ENCODE measurements at regions not wholly inside any gene's neighbourhood (a gene's known extent, or its start where the extent isn't known, plus 50 kb on each side); places are given as distances from the start of the nearest gene placed in this dataset.

DNA sequence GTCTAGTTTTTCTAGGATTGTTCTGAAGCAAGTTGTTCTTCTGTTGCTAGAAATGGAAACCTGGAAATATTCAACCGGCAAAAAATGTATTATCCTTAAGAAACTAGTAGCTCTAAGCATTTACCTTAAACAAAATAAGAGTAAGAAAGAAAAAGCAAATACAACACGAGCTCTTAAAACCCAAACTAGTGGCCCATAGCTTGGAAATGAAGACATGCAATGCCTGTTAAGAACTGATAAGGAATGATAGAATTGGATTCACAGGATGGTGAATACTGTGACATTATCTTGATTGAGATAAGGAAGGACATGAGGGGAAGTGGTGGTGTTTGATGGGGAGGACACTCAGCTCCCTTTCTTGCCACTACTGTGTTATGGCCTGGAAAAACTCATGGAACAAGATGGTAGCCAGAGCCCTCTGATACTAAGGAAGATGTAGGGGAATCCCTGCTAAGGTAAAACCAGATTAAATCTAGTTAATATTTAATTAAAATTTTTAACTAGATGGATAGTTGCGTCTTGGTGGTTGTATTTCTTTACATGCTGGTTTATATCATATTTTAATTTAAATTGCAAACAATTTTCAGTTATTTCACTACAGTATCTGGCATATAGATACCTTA is 193.8 kb downstream of the LPIN1 start:
- H3K9me2 ChIP-seq (ENCODE audit: insufficient read depth): no peaks in the 10 kb centered on the region
- H3K36me3 ChIP-seq (ENCODE audit: low read depth): no peaks in the 10 kb centered on the region
- no peaks in the 10 kb centered on the region for H3K79me2 ChIP-seq (ENCODE audit: low read depth)
- H3K27me3 ChIP-seq (ENCODE audit: insufficient read depth, low read depth): no peaks in the 10 kb centered on the region
- POLR2A ChIA-PET (ENCODE audit: unreplicated experiment): no interaction called here
- H3K27ac ChIP-seq: no peak overlapping the region
- CTCF ChIA-PET: interaction anchor here (0.6 kb wide), 1 partner anchor 1147 kb away, joined by 3 read pairs; no protein-coding TSS in a partner anchor
- H3K4me3 ChIP-seq: no peak overlapping the region
- intact Hi-C loops (cut with micrococcal nuclease; ENCODE audit: unreplicated experiment): no loop called here
- TF ChIP-seq CTCF (conservative IDR thresholded peaks at IDR 0.05): no peak
- no peak for TF ChIP-seq EZH2 (IDR thresholded peaks at IDR 0.05; ENCODE audit: low read depth)
- no peak for DNase-seq
- H2AFZ ChIP-seq: no peak overlapping the region
- no peaks in the 10 kb centered on the region for H3K9me3 ChIP-seq (ENCODE audit: insufficient read depth, low read depth)
- H4K20me1 ChIP-seq (ENCODE audit: insufficient read depth): no peaks in the 10 kb centered on the region
- peaks cover 5% of the 10 kb centered on the region for H3K4me1 ChIP-seq (replicated peaks; ENCODE audit: insufficient read depth)
- BruUV-seq (replicated peaks): no TSS peak
- H3K4me2 ChIP-seq: no peak overlapping the region
- H3F3A ChIP-seq (ENCODE audit: insufficient read depth, low read depth): no peaks in the 10 kb centered on the region

DNA sequence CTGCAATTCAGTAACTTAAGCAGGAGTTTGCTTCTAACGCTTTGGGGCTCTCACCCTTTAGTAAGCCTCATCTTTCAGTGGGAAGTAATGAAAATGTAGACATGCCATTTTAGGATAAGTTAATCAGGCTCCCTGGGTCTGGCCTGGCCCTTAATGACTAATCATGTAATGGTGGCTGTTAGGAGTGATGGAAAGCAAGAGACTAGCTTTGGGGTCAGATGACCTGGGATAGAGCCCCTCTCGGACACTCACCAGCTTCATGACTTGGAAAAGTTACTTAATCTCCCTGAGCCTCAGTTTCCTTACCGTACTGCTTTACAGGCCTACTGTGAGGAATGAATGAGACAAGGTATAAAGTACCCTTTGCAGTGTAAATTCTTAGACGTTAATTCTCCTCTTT is 194.4 kb downstream of the LPIN1 start:
- no peaks in the 10 kb centered on the region for H3K79me2 ChIP-seq (ENCODE audit: low read depth)
- H3K27me3 ChIP-seq (ENCODE audit: insufficient read depth, low read depth): no peaks in the 10 kb centered on the region
- POLR2A ChIA-PET (ENCODE audit: unreplicated experiment): no interaction called here
- TF ChIP-seq CTCF (conservative IDR thresholded peaks at IDR 0.05): no peak
- no peak for TF ChIP-seq EZH2 (IDR thresholded peaks at IDR 0.05; ENCODE audit: low read depth)
- no peaks in the 10 kb centered on the region for H4K20me1 ChIP-seq (ENCODE audit: insufficient read depth)
- CTCF ChIA-PET: no interaction called here
- no peaks in the 10 kb centered on the region for H3K36me3 ChIP-seq (ENCODE audit: low read depth)
- H3K27ac ChIP-seq: no peak overlapping the region
- H3F3A ChIP-seq (ENCODE audit: insufficient read depth, low read depth): no peaks in the 10 kb centered on the region
- BruUV-seq (replicated peaks): no TSS peak
- no peaks in the 10 kb centered on the region for H3K9me3 ChIP-seq (ENCODE audit: insufficient read depth, low read depth)
- H3K4me1 ChIP-seq (replicated peaks; ENCODE audit: insufficient read depth): peaks cover 8% of the 10 kb centered on the region
- no peak overlapping the region for H3K4me2 ChIP-seq
- H2AFZ ChIP-seq: no peak overlapping the region
- no peak for DNase-seq
- H3K4me3 ChIP-seq: no peak overlapping the region
- H3K9me2 ChIP-seq (ENCODE audit: insufficient read depth): no peaks in the 10 kb centered on the region
- intact Hi-C loops (cut with micrococcal nuclease; ENCODE audit: unreplicated experiment): no loop called here

GRCh38 chr2:11941201-11942177 is 195.1 kb downstream of the LPIN1 start:
- BruUV-seq (replicated peaks): no TSS peak
- H3K36me3 ChIP-seq (ENCODE audit: low read depth): no peaks in the 10 kb centered on the region
- no peak for TF ChIP-seq CTCF (conservative IDR thresholded peaks at IDR 0.05)
- TF ChIP-seq EZH2 (IDR thresholded peaks at IDR 0.05; ENCODE audit: low read depth): no peak
- no peaks in the 10 kb centered on the region for H3F3A ChIP-seq (ENCODE audit: insufficient read depth, low read depth)
- H3K4me3 ChIP-seq: no peak overlapping the region
- no peaks in the 10 kb centered on the region for H3K27me3 ChIP-seq (ENCODE audit: insufficient read depth, low read depth)
- H3K4me2 ChIP-seq: no peak overlapping the region
- CTCF ChIA-PET: interaction anchor here (0.6 kb wide), 1 partner anchor 812 kb away, joined by 3 read pairs; no protein-coding TSS in a partner anchor
- H4K20me1 ChIP-seq (ENCODE audit: insufficient read depth): no peaks in the 10 kb centered on the region
- no peaks in the 10 kb centered on the region for H3K9me3 ChIP-seq (ENCODE audit: insufficient read depth, low read depth)
- peaks cover 3% of the 10 kb centered on the region for H3K9me2 ChIP-seq (ENCODE audit: insufficient read depth)
- intact Hi-C loops (cut with micrococcal nuclease; ENCODE audit: unreplicated experiment): no loop called here
- H3K27ac ChIP-seq: no peak overlapping the region
- peaks cover 8% of the 10 kb centered on the region for H3K4me1 ChIP-seq (replicated peaks; ENCODE audit: insufficient read depth)
- no peak overlapping the region for H2AFZ ChIP-seq
- no peaks in the 10 kb centered on the region for H3K79me2 ChIP-seq (ENCODE audit: low read depth)
- POLR2A ChIA-PET (ENCODE audit: unreplicated experiment): interaction anchor here (0.7 kb wide), 1 partner anchor 615 kb away, joined by 5 read pairs; no protein-coding TSS in a partner anchor
- DNase-seq: no peak
